ENCODE measurements at regions not wholly inside any gene's neighbourhood (a gene's known extent, or its start where the extent isn't known, plus 50 kb on each side); places are given as distances from the start of the nearest gene placed in this dataset.

- TF ChIP-seq CTCF (IDR thresholded peaks at IDR 0.05; ENCODE audit: low read depth, low read length, poor library complexity, severe bottlenecking) (no peak), EZH2phosphoT487 (IDR thresholded peaks at IDR 0.05; ENCODE audit: borderline replicate concordance, low read length) (no peak)
- no peaks in the 10 kb centered on the region for H3K9me2 ChIP-seq (replicated peaks; ENCODE audit: control insufficient read depth, low read length)
- no peaks in the 10 kb centered on the region for H4K20me1 ChIP-seq (ENCODE audit: control insufficient read depth, insufficient read depth, low read depth, low read length)
- H3K36me3 ChIP-seq (ENCODE audit: control insufficient read depth, low read length): no peaks in the 10 kb centered on the region
- no peak overlapping the region for H3K4me2 ChIP-seq (ENCODE audit: low read length)
- H3K9me3 ChIP-seq (ENCODE audit: control insufficient read depth, insufficient read depth, low read length): no peaks in the 10 kb centered on the region
- H3F3A ChIP-seq (ENCODE audit: control insufficient read depth, insufficient read depth): no peaks in the 10 kb centered on the region
- no peaks in the 10 kb centered on the region for H3K27me3 ChIP-seq (ENCODE audit: control insufficient read depth, low read length)
- H3K4me3 ChIP-seq (ENCODE audit: low read length): no peak overlapping the region
- no peak overlapping the region for H3K27ac ChIP-seq (ENCODE audit: low read depth, low read length)
- no peaks in the 10 kb centered on the region for H3K79me2 ChIP-seq (ENCODE audit: control insufficient read depth, low read length)
- H3K4me1 ChIP-seq (ENCODE audit: control insufficient read depth, low read length): no peaks in the 10 kb centered on the region
Measured at GRCh38 chr13:75079226-75079625, 402.7 kb downstream of the TBC1D4 start.

GRCh38 chr13:75076476-75076875 lies 405.5 kb downstream of the TBC1D4 start:
- no peak overlapping the region for H3K27ac ChIP-seq (ENCODE audit: low read depth, low read length)
- H3K9me3 ChIP-seq (ENCODE audit: control insufficient read depth, insufficient read depth, low read length): no peaks in the 10 kb centered on the region
- H3K4me2 ChIP-seq (ENCODE audit: low read length): no peak overlapping the region
- no peaks in the 10 kb centered on the region for H3K4me1 ChIP-seq (ENCODE audit: control insufficient read depth, low read length)
- H4K20me1 ChIP-seq (ENCODE audit: control insufficient read depth, insufficient read depth, low read depth, low read length): no peaks in the 10 kb centered on the region
- no peaks in the 10 kb centered on the region for H3K36me3 ChIP-seq (ENCODE audit: control insufficient read depth, low read length)
- H3K79me2 ChIP-seq (ENCODE audit: control insufficient read depth, low read length): no peaks in the 10 kb centered on the region
- TF ChIP-seq EZH2phosphoT487 (IDR thresholded peaks at IDR 0.05; ENCODE audit: borderline replicate concordance, low read length) (no peak), CTCF (IDR thresholded peaks at IDR 0.05; ENCODE audit: low read depth, low read length, poor library complexity, severe bottlenecking) (no peak)
- no peak overlapping the region for H3K4me3 ChIP-seq (ENCODE audit: low read length)
- no peaks in the 10 kb centered on the region for H3K27me3 ChIP-seq (ENCODE audit: control insufficient read depth, low read length)
- H3K9me2 ChIP-seq (replicated peaks; ENCODE audit: control insufficient read depth, low read length): no peaks in the 10 kb centered on the region
- no peaks in the 10 kb centered on the region for H3F3A ChIP-seq (ENCODE audit: control insufficient read depth, insufficient read depth)

GRCh38 chr13:75073786-75074185 lies 408.2 kb downstream of the TBC1D4 start:
- Histone ChIP-seq H3K79me2 (ENCODE audit: control insufficient read depth, low read length) (no peaks in the 10 kb centered on the region), H3K9me3 (ENCODE audit: control insufficient read depth, insufficient read depth, low read length) (no peaks in the 10 kb centered on the region), H3F3A (ENCODE audit: control insufficient read depth, insufficient read depth) (no peaks in the 10 kb centered on the region), H3K4me1 (ENCODE audit: control insufficient read depth, low read length) (no peaks in the 10 kb centered on the region), H3K4me3 (ENCODE audit: low read length) (no peak overlapping the region), H3K27me3 (ENCODE audit: control insufficient read depth, low read length) (no peaks in the 10 kb centered on the region), H3K36me3 (ENCODE audit: control insufficient read depth, low read length) (no peaks in the 10 kb centered on the region), H3K27ac (ENCODE audit: low read depth, low read length) (no peak overlapping the region), H4K20me1 (ENCODE audit: control insufficient read depth, insufficient read depth, low read depth, low read length) (no peaks in the 10 kb centered on the region), H3K9me2 (replicated peaks; ENCODE audit: control insufficient read depth, low read length) (no peaks in the 10 kb centered on the region), H3K4me2 (ENCODE audit: low read length) (no peak overlapping the region)
- no peak for TF ChIP-seq CTCF (IDR thresholded peaks at IDR 0.05; ENCODE audit: low read depth, low read length, poor library complexity, severe bottlenecking)
- no peak for TF ChIP-seq EZH2phosphoT487 (IDR thresholded peaks at IDR 0.05; ENCODE audit: borderline replicate concordance, low read length)

- no peak overlapping the region for H3K4me2 ChIP-seq (ENCODE audit: low read length)
- H3K27ac ChIP-seq (ENCODE audit: low read depth, low read length): no peak overlapping the region
- no peak overlapping the region for H3K4me3 ChIP-seq (ENCODE audit: low read length)
- H3K36me3 ChIP-seq (ENCODE audit: control insufficient read depth, low read length): no peaks in the 10 kb centered on the region
- no peaks in the 10 kb centered on the region for H3K79me2 ChIP-seq (ENCODE audit: control insufficient read depth, low read length)
- H3F3A ChIP-seq (ENCODE audit: control insufficient read depth, insufficient read depth): no peaks in the 10 kb centered on the region
- no peaks in the 10 kb centered on the region for H3K9me2 ChIP-seq (replicated peaks; ENCODE audit: control insufficient read depth, low read length)
- no peak for TF ChIP-seq EZH2phosphoT487 (IDR thresholded peaks at IDR 0.05; ENCODE audit: borderline replicate concordance, low read length)
- TF ChIP-seq CTCF (IDR thresholded peaks at IDR 0.05; ENCODE audit: low read depth, low read length, poor library complexity, severe bottlenecking): no peak
- H3K27me3 ChIP-seq (ENCODE audit: control insufficient read depth, low read length): no peaks in the 10 kb centered on the region
- H3K4me1 ChIP-seq (ENCODE audit: control insufficient read depth, low read length): no peaks in the 10 kb centered on the region
- H4K20me1 ChIP-seq (ENCODE audit: control insufficient read depth, insufficient read depth, low read depth, low read length): no peaks in the 10 kb centered on the region
- H3K9me3 ChIP-seq (ENCODE audit: control insufficient read depth, insufficient read depth, low read length): no peaks in the 10 kb centered on the region
Measured at GRCh38 chr13:75072891-75073290, 409.1 kb downstream of the TBC1D4 start.
